NCI-H128 (cell line): ENCODE measurements at regions not wholly inside any gene's neighbourhood (a gene's known extent, or its start where the extent isn't known, plus 50 kb on each side); places are given as distances from the start of the nearest gene placed in this dataset.

Experiments used
- DNase-seq: peaks from one replicate; lab custom pipeline; 2025; ENCODE audit not compliant: unreplicated experiment; lab: John Stamatoyannopoulos, UW

GRCh38 chr12:89257340-89257739 lies 95.0 kb downstream of the DUSP6 start:
- DNase-seq: no peak

- no peak for DNase-seq
Observed at GRCh38 chr12:89256060-89256459, 96.2 kb downstream of the DUSP6 start.

- DNase-seq: no peak
Observed at GRCh38 chr12:89253488-89253887, 98.8 kb downstream of the DUSP6 start.

- no peak for DNase-seq
Observed at GRCh38 chr12:89252284-89252683, 100.0 kb downstream of the DUSP6 start.

- DNase-seq: no peak
Observed at GRCh38 chr12:89251342-89252271, 100.7 kb downstream of the DUSP6 start.

GRCh38 chr12:89250636-89251035 lies 101.7 kb downstream of the DUSP6 start:
- no peak for DNase-seq

- DNase-seq: no peak
Observed at GRCh38 chr12:89250213-89250612, 102.1 kb downstream of the DUSP6 start.

- DNase-seq: no peak
Observed at GRCh38 chr12:89247967-89248366, 104.3 kb downstream of the DUSP6 start.

GRCh38 chr12:89247541-89247942 lies 104.8 kb downstream of the DUSP6 start:
- DNase-seq: no peak

- no peak for DNase-seq
Observed at GRCh38 chr12:89245090-89245489, 107.2 kb downstream of the DUSP6 start.

- DNase-seq: no peak
Observed at GRCh38 chr12:89244536-89244935, 107.8 kb downstream of the DUSP6 start.

GRCh38 chr12:89243771-89244170 lies 108.5 kb downstream of the DUSP6 start:
- DNase-seq: no peak

- DNase-seq: peak; percentile 9
Observed at GRCh38 chr12:89239534-89239933, 112.8 kb downstream of the DUSP6 start.

- DNase-seq: no peak
Observed at GRCh38 chr12:89238593-89238992, 113.7 kb downstream of the DUSP6 start.

GRCh38 chr12:89237763-89238162 lies 114.5 kb downstream of the DUSP6 start:
- DNase-seq: no peak

GRCh38 chr12:89236748-89237383 lies 115.4 kb downstream of the DUSP6 start:
- DNase-seq: no peak

GRCh38 chr12:89236237-89236636 lies 116.1 kb downstream of the DUSP6 start:
- no peak for DNase-seq

- DNase-seq: no peak
Observed at GRCh38 chr12:89235189-89235993, 116.9 kb downstream of the DUSP6 start.

- DNase-seq: no peak
Observed at GRCh38 chr12:89234324-89235114, 117.8 kb downstream of the DUSP6 start.

- no peak for DNase-seq
Observed at GRCh38 chr12:89231686-89232085, 120.6 kb downstream of the DUSP6 start.
